ENCODE measurements at regions not wholly inside any gene's neighbourhood (a gene's known extent, or its start where the extent isn't known, plus 50 kb on each side); places are given as distances from the start of the nearest gene placed in this dataset.
"Not testable (repeated sequence)": the region's sequence is repeated elsewhere in the genome, so short reads cannot be mapped to it uniquely, and the experiment has no call there.

DNA sequence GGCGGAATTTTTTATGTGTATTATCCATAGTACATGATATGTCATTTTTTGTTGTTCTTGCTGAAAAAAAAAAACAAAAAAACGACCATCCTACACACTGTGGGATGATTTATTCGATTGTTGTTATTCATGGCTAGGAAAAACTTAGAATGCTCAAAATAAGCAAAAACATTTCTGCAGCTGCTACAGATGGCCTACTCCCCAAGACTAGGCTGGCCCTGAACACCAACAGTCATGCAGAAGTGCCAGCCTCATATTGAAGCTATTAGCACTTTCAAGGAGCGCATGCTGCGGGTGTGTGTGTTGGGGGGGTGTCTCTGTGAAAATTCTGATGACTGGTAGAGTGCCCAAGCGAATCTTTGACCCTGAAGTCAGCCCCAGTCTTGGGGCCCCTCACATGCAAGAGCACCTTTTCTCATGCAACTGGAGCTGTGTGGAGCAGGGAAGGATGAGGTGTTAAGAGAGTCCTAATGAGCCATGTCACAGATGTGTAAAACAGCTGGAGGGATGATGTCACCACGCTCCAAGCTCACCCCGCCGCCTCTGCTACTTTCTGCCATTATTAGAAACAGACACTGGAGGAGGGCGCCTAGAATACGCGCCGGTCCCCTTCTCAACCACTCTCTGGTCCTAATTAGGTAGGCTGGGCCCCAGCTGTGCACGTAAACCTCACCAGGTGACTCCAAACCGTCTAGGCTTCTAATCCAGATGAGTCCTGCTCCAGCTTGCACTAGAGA is 61.0 kb upstream of the SMIM23 start:
- DNase-seq (ENCODE audit: low read depth): no peak
- TF ChIP-seq CTCF (IDR thresholded peaks at IDR 0.05; ENCODE audit: insufficient read depth, low read length, poor library complexity, severe bottlenecking): no peak
- Histone ChIP-seq H3K27me3 (ENCODE audit: control insufficient read depth, insufficient read depth, low read length) (peaks cover 8% of the 10 kb centered on the region), H3K36me3 (ENCODE audit: control insufficient read depth, insufficient read depth, low read length) (no peaks in the 10 kb centered on the region), H3K4me3 (ENCODE audit: low read depth, low read length) (no peak overlapping the region)

- H3K27me3 ChIP-seq (ENCODE audit: control insufficient read depth, insufficient read depth, low read length): peaks cover 8% of the 10 kb centered on the region
- no peak for TF ChIP-seq CTCF (IDR thresholded peaks at IDR 0.05; ENCODE audit: insufficient read depth, low read length, poor library complexity, severe bottlenecking)
- no peaks in the 10 kb centered on the region for H3K36me3 ChIP-seq (ENCODE audit: control insufficient read depth, insufficient read depth, low read length)
- H3K4me3 ChIP-seq (ENCODE audit: low read depth, low read length): no peak overlapping the region
- no peak for DNase-seq (ENCODE audit: low read depth)
Measured at GRCh38 chr5:171725205-171725601, 60.4 kb upstream of the SMIM23 start.

DNA sequence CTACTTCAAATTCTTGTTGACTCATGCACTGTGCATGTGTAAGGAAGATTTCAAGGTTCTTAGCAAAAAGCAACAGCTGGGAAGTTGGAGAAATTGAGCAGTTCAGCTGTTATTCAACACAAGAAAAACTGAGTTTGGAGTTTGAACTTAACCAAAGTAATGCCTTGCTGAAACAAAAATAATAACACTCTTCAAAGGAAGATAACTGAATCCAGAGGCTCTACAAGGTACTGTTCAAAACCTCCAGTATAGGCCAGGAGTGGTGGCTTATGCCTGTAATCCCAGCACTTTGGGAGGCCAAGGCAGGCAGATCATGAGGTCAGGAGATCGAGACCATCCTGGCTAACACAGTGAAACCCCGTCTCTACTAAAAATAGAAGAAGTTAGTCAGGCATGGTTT is 58.8 kb upstream of the SMIM23 start:
- not testable (repeated sequence) for DNase-seq (ENCODE audit: low read depth); H3K27me3 ChIP-seq (ENCODE audit: control insufficient read depth, insufficient read depth, low read length); H3K36me3 ChIP-seq (ENCODE audit: control insufficient read depth, insufficient read depth, low read length); H3K4me3 ChIP-seq (ENCODE audit: low read depth, low read length)

GRCh38 chr5:171728686-171729085 is 56.9 kb upstream of the SMIM23 start:
- H3K4me3 ChIP-seq (ENCODE audit: low read depth, low read length): no peak overlapping the region

More at GRCh38 chr5:171728686-171729085, 56.9 kb upstream of the SMIM23 start:
- no peak for DNase-seq (ENCODE audit: low read depth)
- peaks cover 4% of the 10 kb centered on the region for H3K27me3 ChIP-seq (ENCODE audit: control insufficient read depth, insufficient read depth, low read length)
- no peaks in the 10 kb centered on the region for H3K36me3 ChIP-seq (ENCODE audit: control insufficient read depth, insufficient read depth, low read length)
- no peak for TF ChIP-seq CTCF (IDR thresholded peaks at IDR 0.05; ENCODE audit: insufficient read depth, low read length, poor library complexity, severe bottlenecking)
